SK-N-MC (cell line): ENCODE measurements at regions not wholly inside any gene's neighbourhood (a gene's known extent, or its start where the extent isn't known, plus 50 kb on each side); places are given as distances from the start of the nearest gene placed in this dataset.

Source experiments
- DNase-seq: peaks from one replicate; pipeline ENCODE4 v3.0.0-alpha.2; 2011; ENCODE audit warnings: low read depth, low spot score
- H3K27ac ChIP-seq: fragments of 200-600 bp; sonication (generic); 2 replicates; pipeline ENCODE4 v1.5.1; 2016; ENCODE audit warnings: mixed run types
- H3K36me3 ChIP-seq: fragments of 200-600 bp; sonication (generic); 2 replicates; pipeline ENCODE4 v1.6.1; 2017; ENCODE audit warnings: antibody characterized with exemption, low read length, mixed read lengths; ENCODE audit not compliant: insufficient read depth
- H3K4me3 ChIP-seq: fragments of 200-600 bp; sonication (generic); 2 replicates; pipeline ENCODE4 v1.5.1; 2016
- H3K9ac ChIP-seq: fragments of 200-600 bp; sonication (generic); 2 replicates; pipeline ENCODE4 v1.8.0; 2017; ENCODE audit warnings: mixed run types, mixed read lengths; ENCODE audit not compliant: insufficient read length
- H3K9me3 ChIP-seq: fragments of 200-600 bp; sonication (generic); 2 replicates; pipeline ENCODE4 v1.6.1; 2017; ENCODE audit warnings: low read depth, mild to moderate bottlenecking, antibody characterized with exemption, low read length, moderate library complexity, mixed read lengths
- EZH2 ChIP-seq: fragments of 200-600 bp; sonication (generic); IDR thresholded peaks from one replicate; pipeline ENCODE4 v1.6.1; 2017; ENCODE audit warnings: antibody characterized with exemption
- FOXP2 ChIP-seq: optimal IDR thresholded peaks from 2 replicates; pipeline ENCODE3; 2011; ENCODE audit warnings: mild to moderate bottlenecking, moderate library complexity; ENCODE audit not compliant: insufficient read depth; ENCODE audit errors: extremely low read length, control extremely low read depth
- POLR2AphosphoS5 ChIP-seq: IDR thresholded peaks from 2 replicates; pipeline ENCODE4 v1.6.1; 2012; ENCODE audit warnings: mild to moderate bottlenecking, low read depth, low read length, borderline replicate concordance

DNA sequence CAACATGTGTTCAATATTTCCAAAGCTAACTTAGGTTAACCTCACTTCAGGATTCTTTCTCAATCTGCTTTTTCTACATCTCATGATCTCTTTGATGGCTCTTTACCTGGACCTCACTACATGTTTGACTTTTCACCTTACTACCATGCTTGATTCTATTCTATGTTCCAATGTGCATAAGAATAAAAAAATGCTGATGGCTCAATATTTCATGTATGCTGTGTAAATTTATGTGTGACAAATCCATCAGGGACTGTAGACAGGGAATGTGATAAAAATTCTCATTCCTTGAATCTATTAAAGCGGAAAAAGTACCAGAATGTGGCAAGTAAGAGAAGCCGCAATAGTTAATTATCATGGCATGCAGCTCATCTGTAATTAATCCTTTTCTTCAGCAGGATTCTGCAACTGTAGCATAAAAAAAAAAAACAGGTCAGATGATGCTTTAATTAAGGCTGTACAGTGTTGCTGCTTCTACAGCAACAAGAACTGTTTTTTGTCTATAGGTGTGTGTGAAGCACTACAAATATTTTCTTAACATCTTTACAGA, 276.9 kb upstream of the PRKD1 start:
- no peaks in the 10 kb centered on the region for H3K36me3 ChIP-seq
- H3K9ac ChIP-seq, result no peak overlapping the region
- no peak for DNase-seq
- TF ChIP-seq FOXP2, result no peak
- no peak for TF ChIP-seq EZH2
- TF ChIP-seq POLR2AphosphoS5, result no peak
- H3K4me3 ChIP-seq, result no peak overlapping the region
- no peaks in the 10 kb centered on the region for H3K9me3 ChIP-seq
- no peak overlapping the region for H3K27ac ChIP-seq

- Histone ChIP-seq H3K36me3 (no peaks in the 10 kb centered on the region), H3K9ac (no peak overlapping the region), H3K4me3 (no peak overlapping the region), H3K27ac (no peak overlapping the region), H3K9me3 (no peaks in the 10 kb centered on the region)
- no peak for DNase-seq
- TF ChIP-seq EZH2 (no peak), FOXP2 (no peak), POLR2AphosphoS5 (no peak)
Observed at GRCh38 chr14:30209136-30209535, 281.5 kb upstream of the PRKD1 start.

- Histone ChIP-seq H3K9ac (no peak overlapping the region), H3K36me3 (no peaks in the 10 kb centered on the region), H3K27ac (no peak overlapping the region), H3K4me3 (no peak overlapping the region), H3K9me3 (no peaks in the 10 kb centered on the region)
- DNase-seq, result no peak
- TF ChIP-seq POLR2AphosphoS5 (no peak), EZH2 (no peak), FOXP2 (no peak)
Observed at GRCh38 chr14:30210630-30211029, 283.0 kb upstream of the PRKD1 start.

- no peak for DNase-seq
- TF ChIP-seq EZH2, result no peak
- TF ChIP-seq FOXP2, result no peak
- TF ChIP-seq POLR2AphosphoS5, result no peak
- H3K27ac ChIP-seq, result no peak overlapping the region
- no peak overlapping the region for H3K4me3 ChIP-seq
- no peak overlapping the region for H3K9ac ChIP-seq
- no peaks in the 10 kb centered on the region for H3K9me3 ChIP-seq
- no peaks in the 10 kb centered on the region for H3K36me3 ChIP-seq
Observed at GRCh38 chr14:30211326-30211725, 283.7 kb upstream of the PRKD1 start.

GRCh38 chr14:30214014-30214413, 286.4 kb upstream of the PRKD1 start:
- no peak overlapping the region for H3K27ac ChIP-seq
- no peak overlapping the region for H3K4me3 ChIP-seq
- TF ChIP-seq EZH2 (no peak), POLR2AphosphoS5 (no peak), FOXP2 (no peak)
- no peak for DNase-seq
- H3K9ac ChIP-seq, result no peak overlapping the region
- no peaks in the 10 kb centered on the region for H3K36me3 ChIP-seq
- no peaks in the 10 kb centered on the region for H3K9me3 ChIP-seq

DNA sequence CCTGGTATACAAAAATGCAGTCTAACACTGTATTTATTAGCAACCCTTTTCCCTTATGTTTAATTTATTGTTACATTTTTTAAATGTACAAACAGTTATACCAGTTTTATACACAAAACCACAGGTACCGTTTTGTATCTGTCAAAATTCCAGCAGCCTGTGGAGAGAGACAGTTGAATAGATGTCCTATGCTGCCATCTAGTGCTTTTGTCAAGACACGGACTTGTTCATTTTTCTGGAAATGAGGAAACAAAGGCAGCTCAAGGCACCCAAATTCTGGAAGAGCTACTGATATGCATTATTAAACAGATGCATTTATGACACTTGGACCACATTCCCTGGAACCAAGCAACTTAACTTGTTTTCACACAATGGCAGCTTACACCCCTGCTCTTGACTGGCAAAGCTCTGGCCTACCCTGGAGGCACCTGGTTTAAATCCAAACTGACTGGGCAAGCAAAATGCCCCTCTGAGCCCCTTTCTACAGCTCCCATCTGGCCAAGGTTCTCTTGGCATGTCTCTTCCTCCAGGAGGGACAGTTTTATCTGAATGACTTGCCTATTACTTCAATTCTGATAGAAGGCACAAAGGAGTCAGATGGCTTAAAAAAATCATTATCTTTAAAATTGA, 286.9 kb upstream of the PRKD1 start:
- H3K4me3 ChIP-seq, result no peak overlapping the region
- TF ChIP-seq POLR2AphosphoS5 (no peak), FOXP2 (no peak), EZH2 (no peak)
- H3K9me3 ChIP-seq, result no peaks in the 10 kb centered on the region
- H3K9ac ChIP-seq, result no peak overlapping the region
- DNase-seq, result peak; percentile 28
- no peak overlapping the region for H3K27ac ChIP-seq
- no peaks in the 10 kb centered on the region for H3K36me3 ChIP-seq

DNA sequence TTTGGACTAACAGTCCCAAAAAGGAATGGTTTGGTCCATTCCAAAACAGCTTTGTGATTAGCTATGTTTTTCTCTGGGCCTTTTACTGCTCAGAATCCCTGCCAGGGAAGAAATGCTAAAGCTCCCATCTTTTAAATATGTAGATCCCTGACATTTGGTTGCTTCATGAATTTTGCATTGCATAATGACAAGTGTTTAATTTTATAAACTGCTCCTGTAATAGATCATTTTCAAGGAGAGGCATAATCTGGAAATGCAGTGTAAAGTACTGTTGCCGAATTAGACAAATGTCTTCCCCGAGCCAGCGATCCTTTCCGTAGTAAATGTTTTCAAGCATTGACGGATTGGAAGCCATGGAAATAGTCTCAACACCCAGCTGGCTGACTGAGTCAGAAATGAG, 291.3 kb upstream of the PRKD1 start:
- H3K9me3 ChIP-seq, result no peaks in the 10 kb centered on the region
- H3K36me3 ChIP-seq, result no peaks in the 10 kb centered on the region
- DNase-seq, result no peak
- H3K4me3 ChIP-seq, result no peak overlapping the region
- no peak overlapping the region for H3K9ac ChIP-seq
- H3K27ac ChIP-seq, result no peak overlapping the region
- TF ChIP-seq EZH2 (no peak), FOXP2 (no peak), POLR2AphosphoS5 (no peak)

GRCh38 chr14:30221546-30221945, 293.9 kb upstream of the PRKD1 start:
- TF ChIP-seq FOXP2, result no peak
- TF ChIP-seq POLR2AphosphoS5, result no peak
- TF ChIP-seq EZH2, result no peak
- Histone ChIP-seq H3K9ac (no peak overlapping the region), H3K27ac (no peak overlapping the region), H3K9me3 (no peaks in the 10 kb centered on the region), H3K36me3 (no peaks in the 10 kb centered on the region), H3K4me3 (no peak overlapping the region)
- no peak for DNase-seq

GRCh38 chr14:30223385-30223785, 295.7 kb upstream of the PRKD1 start:
- no peak overlapping the region for H3K9ac ChIP-seq
- no peak for DNase-seq
- H3K36me3 ChIP-seq, result no peaks in the 10 kb centered on the region
- H3K27ac ChIP-seq, result no peak overlapping the region
- H3K4me3 ChIP-seq, result no peak overlapping the region
- H3K9me3 ChIP-seq, result no peaks in the 10 kb centered on the region
- TF ChIP-seq EZH2 (no peak), POLR2AphosphoS5 (no peak), FOXP2 (no peak)
